Upper lobe of right lung (tissue), 1 donor: ENCODE measurements at regions not wholly inside any gene's neighbourhood (a gene's known extent, or its start where the extent isn't known, plus 50 kb on each side); places are given as distances from the start of the nearest gene placed in this dataset.

Experiments used
- ATAC-seq: fragments of 200-7000 bp; cut with Tn5 transposase; one replicate; pipeline ENCODE4 v1.9.1; 2020; ENCODE audit warnings: mild to moderate bottlenecking, moderate library complexity
- DNase-seq: peaks from one replicate; pipeline ENCODE4 v3.0.0-alpha.2; 2020
- H3K27ac ChIP-seq: fragments of 200-600 bp; one replicate; pipeline ENCODE4 v1.8.0; 2022
- H3K27me3 ChIP-seq: fragments of 200-600 bp; one replicate; pipeline ENCODE4 v1.8.0; 2022; ENCODE audit warnings: mild to moderate bottlenecking
- H3K36me3 ChIP-seq: fragments of 200-600 bp; one replicate; pipeline ENCODE4 v1.8.0; 2022
- H3K4me1 ChIP-seq: fragments of 200-600 bp; one replicate; pipeline ENCODE4 v1.8.0; 2022
- H3K4me3 ChIP-seq: fragments of 200-600 bp; one replicate; pipeline ENCODE4 v1.8.0; 2022; ENCODE audit warnings: mild to moderate bottlenecking
- H3K9me3 ChIP-seq: fragments of 200-600 bp; one replicate; pipeline ENCODE4 v1.8.0; 2022
- CTCF ChIP-seq: fragments of 200-600 bp; IDR thresholded peaks from one replicate; pipeline ENCODE4 v1.8.0; 2022; ENCODE audit warnings: antibody characterized with exemption
- intact Hi-C: fragments of 100-400 bp; cut with DNase I; formaldehyde crosslinking; loops from one replicate; pipeline ENCODE4 v1.11.0; 2022
- donor health status: DM: no; HTN: yes; CAD: no; lungs with severe emphysema.

GRCh38 chr1:184919892-184920291, 54.4 kb downstream of the NIBAN1 start:
- no peaks in the 10 kb centered on the region for H3K9me3 ChIP-seq
- no peaks in the 10 kb centered on the region for H3K27me3 ChIP-seq
- no peak for DNase-seq
- ATAC-seq = no peak
- no peak overlapping the region for H3K27ac ChIP-seq
- no peaks in the 10 kb centered on the region for H3K36me3 ChIP-seq
- no peak overlapping the region for H3K4me3 ChIP-seq
- intact Hi-C loops = no loop called here
- TF ChIP-seq CTCF = no peak
- no peaks in the 10 kb centered on the region for H3K4me1 ChIP-seq

GRCh38 chr1:184915463-184916090, 58.7 kb downstream of the NIBAN1 start:
- no peaks in the 10 kb centered on the region for H3K27me3 ChIP-seq
- TF ChIP-seq CTCF = no peak
- no peaks in the 10 kb centered on the region for H3K36me3 ChIP-seq
- H3K4me3 ChIP-seq = no peak overlapping the region
- intact Hi-C loops = no loop called here
- DNase-seq = no peak
- H3K4me1 ChIP-seq = no peaks in the 10 kb centered on the region
- H3K9me3 ChIP-seq = no peaks in the 10 kb centered on the region
- H3K27ac ChIP-seq = no peak overlapping the region
- ATAC-seq = no peak

- Histone ChIP-seq H3K4me1 (no peaks in the 10 kb centered on the region), H3K27me3 (no peaks in the 10 kb centered on the region), H3K9me3 (no peaks in the 10 kb centered on the region), H3K27ac (no peak overlapping the region), H3K36me3 (no peaks in the 10 kb centered on the region), H3K4me3 (no peak overlapping the region)
- TF ChIP-seq CTCF = no peak
- DNase-seq = no peak
- intact Hi-C loops = no loop called here
- no peak for ATAC-seq
These were observed 60.2 kb downstream of the NIBAN1 start for GRCh38 chr1:184914149-184914548.

- intact Hi-C loops = no loop called here
- Histone ChIP-seq H3K4me3 (no peak overlapping the region), H3K36me3 (no peaks in the 10 kb centered on the region), H3K27ac (no peak overlapping the region), H3K27me3 (no peaks in the 10 kb centered on the region), H3K4me1 (no peaks in the 10 kb centered on the region), H3K9me3 (no peaks in the 10 kb centered on the region)
- no peak for ATAC-seq
- TF ChIP-seq CTCF = no peak
- DNase-seq = no peak
These were observed 61.9 kb downstream of the NIBAN1 start for GRCh38 chr1:184912392-184912791.

GRCh38 chr1:184911830-184912229, 62.5 kb downstream of the NIBAN1 start:
- Histone ChIP-seq H3K27ac (no peak overlapping the region), H3K9me3 (no peaks in the 10 kb centered on the region), H3K4me3 (no peak overlapping the region), H3K4me1 (no peaks in the 10 kb centered on the region), H3K36me3 (no peaks in the 10 kb centered on the region), H3K27me3 (no peaks in the 10 kb centered on the region)
- no peak for DNase-seq
- no peak for ATAC-seq
- intact Hi-C loops = no loop called here
- no peak for TF ChIP-seq CTCF

- intact Hi-C loops = no loop called here
- no peak for TF ChIP-seq CTCF
- no peak for ATAC-seq
- DNase-seq = no peak
- Histone ChIP-seq H3K4me3 (no peak overlapping the region), H3K4me1 (no peaks in the 10 kb centered on the region), H3K9me3 (no peaks in the 10 kb centered on the region), H3K36me3 (no peaks in the 10 kb centered on the region), H3K27me3 (no peaks in the 10 kb centered on the region), H3K27ac (no peak overlapping the region)
These were observed 63.1 kb downstream of the NIBAN1 start for GRCh38 chr1:184911103-184911745.
